ENCODE measurements at regions not wholly inside any gene's neighbourhood (a gene's known extent, or its start where the extent isn't known, plus 50 kb on each side); places are given as distances from the start of the nearest gene placed in this dataset.

- POLR2A ChIA-PET, result no interaction called here
Measured at GRCh38 chr4:96355414-96355813, 515.5 kb downstream of the PDHA2 start.

GRCh38 chr4:96356591-96357370 is 516.9 kb downstream of the PDHA2 start:
- DNase-seq (ENCODE audit: low read depth, low spot score), result no peak
- ChIA-PET SMC1A (ENCODE audit: uncharacterized antibody, unreplicated experiment) (interaction anchor here (2.3 kb wide), 1 partner anchor 9 kb away, joined by 8 read pairs; no protein-coding TSS in a partner anchor), POLR2A (no interaction called here), RAD21 (ENCODE audit: unreplicated experiment) (no interaction called here), CTCF (no interaction called here)
- 4% methylated on average over 2 of the region's 2 CpGs for WGBS (ENCODE audit: insufficient coverage, insufficient replicate concordance, low lambda C conversion rate, missing lambda C conversion rate)
- Histone ChIP-seq H3K27me3 (replicated peaks in 1 of 2; ENCODE audit: control insufficient read depth in 2 of 2, insufficient read depth in 2 of 2, low read length in 1 of 2) (no peaks in the 10 kb centered on the region), H3K9ac (ENCODE audit: control insufficient read depth, insufficient read depth, low read length) (no peak overlapping the region), H3K36me3 (ENCODE audit: control insufficient read depth in 2 of 2, insufficient read depth in 2 of 2, low read length in 1 of 2) (no peaks in the 10 kb centered on the region), H3K4me2 (ENCODE audit: control insufficient read depth, insufficient read depth) (no peak overlapping the region), H3K27ac (ENCODE audit: control insufficient read depth, insufficient read depth) (no peak overlapping the region), H2AFZ (ENCODE audit: control insufficient read depth, low read depth, low read length) (no peak overlapping the region), H3K9me3 (replicated peaks; ENCODE audit: control insufficient read depth, insufficient read depth, low read length) (no peaks in the 10 kb centered on the region), H3K79me2 (ENCODE audit: control insufficient read depth, insufficient read depth, low read length) (no peaks in the 10 kb centered on the region), H3K4me3 (no peak overlapping the region), H4K20me1 (ENCODE audit: control insufficient read depth, insufficient read depth) (no peaks in the 10 kb centered on the region), H3K4me1 (ENCODE audit: control insufficient read depth, insufficient read depth, low read length) (no peaks in the 10 kb centered on the region)
- in situ Hi-C loops (cut with MboI) (no loop called here), intact Hi-C loops (cut with micrococcal nuclease; ENCODE audit: unreplicated experiment) (loop anchor here (10.0 kb wide), 1 partner anchor 522 kb away; no protein-coding TSS in a partner anchor)
- BruUV-seq (replicated peaks), result no TSS peak
- peak; percentile 47 for ATAC-seq
- no peak for FAIRE-seq
- TF ChIP-seq WRNIP1 (IDR thresholded peaks at IDR 0.05; ENCODE audit: borderline replicate concordance, low read depth, low read length) (no peak), E4F1 (IDR thresholded peaks at IDR 0.05; ENCODE audit: borderline replicate concordance, partially characterized antibody) (no peak), SMC3 (IDR thresholded peaks at IDR 0.05; ENCODE audit: borderline replicate concordance, low read length) (no peak), BRCA1 (IDR thresholded peaks at IDR 0.05; ENCODE audit: low read depth, low read length) (no peak), MTA2 (IDR thresholded peaks at IDR 0.05; ENCODE audit: low read depth) (no peak), NFIC (IDR thresholded peaks at IDR 0.05; ENCODE audit: low read depth, low read length) (no peak), ZBTB40 (IDR thresholded peaks at IDR 0.05; ENCODE audit: borderline replicate concordance) (no peak), TBL1XR1 (IDR thresholded peaks at IDR 0.05; ENCODE audit: low read depth, low read length) (no peak), FOS (IDR thresholded peaks at IDR 0.05; ENCODE audit: borderline replicate concordance, extremely low read depth, insufficient read length) (no peak)

More at GRCh38 chr4:96355414-96355813, 515.5 kb downstream of the PDHA2 start:
- no peak overlapping the region for H3K9ac ChIP-seq (ENCODE audit: control insufficient read depth, insufficient read depth, low read length)
- TF ChIP-seq ZSCAN29 (IDR thresholded peaks at IDR 0.05), result no peak
- FAIRE-seq (peak; percentile 7), ATAC-seq (peak; percentile 64), DNase-seq (ENCODE audit: low read depth, low spot score) (no peak)
- H3K79me2 ChIP-seq (ENCODE audit: control insufficient read depth, insufficient read depth, low read length), result no peaks in the 10 kb centered on the region
- H3K4me2 ChIP-seq (ENCODE audit: control insufficient read depth, insufficient read depth), result no peak overlapping the region
- ChIA-PET CTCF (interaction anchor here (0.9 kb wide), 1 partner anchor 13 kb away, joined by 3 read pairs; no protein-coding TSS in a partner anchor), SMC1A (ENCODE audit: uncharacterized antibody, unreplicated experiment) (interaction anchor here (1.4 kb wide), 1 partner anchor 11 kb away, joined by 3 read pairs; no protein-coding TSS in a partner anchor), RAD21 (ENCODE audit: unreplicated experiment) (no interaction called here)
- intact Hi-C loops (cut with micrococcal nuclease; ENCODE audit: unreplicated experiment), result loop anchor here (10.0 kb wide), 1 partner anchor 521 kb away; no protein-coding TSS in a partner anchor
- H3K27ac ChIP-seq (ENCODE audit: control insufficient read depth, insufficient read depth), result no peak overlapping the region
- no peaks in the 10 kb centered on the region for H3K36me3 ChIP-seq (ENCODE audit: control insufficient read depth in 2 of 2, insufficient read depth in 2 of 2, low read length in 1 of 2)
- H3K27me3 ChIP-seq (replicated peaks in 1 of 2; ENCODE audit: control insufficient read depth in 2 of 2, insufficient read depth in 2 of 2, low read length in 1 of 2), result no peaks in the 10 kb centered on the region
- in situ Hi-C loops (cut with MboI), result no loop called here
- H4K20me1 ChIP-seq (ENCODE audit: control insufficient read depth, insufficient read depth), result no peaks in the 10 kb centered on the region
- H3K9me3 ChIP-seq (replicated peaks; ENCODE audit: control insufficient read depth, insufficient read depth, low read length), result no peaks in the 10 kb centered on the region
- H3K4me1 ChIP-seq (ENCODE audit: control insufficient read depth, insufficient read depth, low read length), result no peaks in the 10 kb centered on the region
- WGBS (ENCODE audit: insufficient coverage, insufficient replicate concordance, low lambda C conversion rate, missing lambda C conversion rate), result 4% methylated on average over 2 of the region's 2 CpGs
- BruUV-seq (replicated peaks), result no TSS peak
- no peak overlapping the region for H2AFZ ChIP-seq (ENCODE audit: control insufficient read depth, low read depth, low read length)
- no peak overlapping the region for H3K4me3 ChIP-seq

Data from GM12878 (cell line).